ENCODE measurements at regions not wholly inside any gene's neighbourhood (a gene's known extent, or its start where the extent isn't known, plus 50 kb on each side); places are given as distances from the start of the nearest gene placed in this dataset.

GRCh38 chr14:101237252-101237616 is 324.1 kb upstream of the DIO3 start:
- DNase-seq (ENCODE audit: low read depth, low spot score): no peak
- no peak overlapping the region for H3K4me3 ChIP-seq (ENCODE audit: low read depth, low read length)
- no peak for TF ChIP-seq CTCF (IDR thresholded peaks at IDR 0.05; ENCODE audit: low read depth, low read length)
- in situ Hi-C loops (cut with HindIII; ENCODE audit: low sequenced_read_pairs): no loop called here

DNA sequence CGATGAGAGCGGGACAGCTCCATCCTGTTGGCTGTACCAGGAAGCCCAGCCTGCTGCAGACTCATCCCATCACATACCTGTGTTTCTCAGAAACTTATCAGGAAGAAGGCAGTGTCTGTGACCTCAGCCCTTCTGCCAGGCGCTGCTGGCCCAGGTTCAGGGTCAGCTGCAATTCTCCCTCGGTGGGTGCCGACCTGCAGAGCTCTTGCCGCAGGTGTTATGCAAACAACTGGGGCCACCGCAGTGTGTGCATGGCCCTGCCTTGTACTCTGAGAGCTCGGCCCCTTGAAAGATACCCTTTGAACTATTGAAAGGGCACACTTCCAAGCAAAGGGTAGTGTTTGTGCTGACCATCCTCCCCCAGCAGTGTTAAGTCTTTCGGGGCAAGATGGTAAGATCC is 322.2 kb upstream of the DIO3 start:
- no peak for TF ChIP-seq CTCF (IDR thresholded peaks at IDR 0.05; ENCODE audit: low read depth, low read length)
- DNase-seq (ENCODE audit: low read depth, low spot score): no peak
- H3K4me3 ChIP-seq (ENCODE audit: low read depth, low read length): no peak overlapping the region
- in situ Hi-C loops (cut with HindIII; ENCODE audit: low sequenced_read_pairs): no loop called here

DNA sequence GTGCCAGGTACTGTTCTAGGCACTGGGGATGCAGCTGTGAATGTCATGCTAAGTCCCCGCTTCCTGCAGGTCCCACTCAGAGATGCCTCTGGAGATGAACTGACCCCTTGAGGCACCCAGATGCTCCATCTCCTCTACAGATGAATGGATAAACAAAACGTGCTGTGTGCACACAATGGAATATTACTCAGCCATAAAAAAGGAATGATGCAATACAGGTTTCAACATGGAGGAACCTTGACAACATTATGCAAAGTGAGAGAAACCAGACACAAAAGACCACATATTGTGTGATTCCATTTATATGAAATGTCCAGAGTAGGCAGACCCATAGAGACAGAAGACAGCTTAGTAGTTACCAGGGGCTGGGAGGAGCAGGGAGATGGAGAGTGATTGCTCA is 320.1 kb upstream of the DIO3 start:
- in situ Hi-C loops (cut with HindIII; ENCODE audit: low sequenced_read_pairs): no loop called here
- no peak for DNase-seq (ENCODE audit: low read depth, low spot score)
- no peak for TF ChIP-seq CTCF (IDR thresholded peaks at IDR 0.05; ENCODE audit: low read depth, low read length)
- H3K4me3 ChIP-seq (ENCODE audit: low read depth, low read length): no peak overlapping the region

GRCh38 chr14:101241807-101242278 is 319.5 kb upstream of the DIO3 start:
- no peak for DNase-seq (ENCODE audit: low read depth, low spot score)

DNA sequence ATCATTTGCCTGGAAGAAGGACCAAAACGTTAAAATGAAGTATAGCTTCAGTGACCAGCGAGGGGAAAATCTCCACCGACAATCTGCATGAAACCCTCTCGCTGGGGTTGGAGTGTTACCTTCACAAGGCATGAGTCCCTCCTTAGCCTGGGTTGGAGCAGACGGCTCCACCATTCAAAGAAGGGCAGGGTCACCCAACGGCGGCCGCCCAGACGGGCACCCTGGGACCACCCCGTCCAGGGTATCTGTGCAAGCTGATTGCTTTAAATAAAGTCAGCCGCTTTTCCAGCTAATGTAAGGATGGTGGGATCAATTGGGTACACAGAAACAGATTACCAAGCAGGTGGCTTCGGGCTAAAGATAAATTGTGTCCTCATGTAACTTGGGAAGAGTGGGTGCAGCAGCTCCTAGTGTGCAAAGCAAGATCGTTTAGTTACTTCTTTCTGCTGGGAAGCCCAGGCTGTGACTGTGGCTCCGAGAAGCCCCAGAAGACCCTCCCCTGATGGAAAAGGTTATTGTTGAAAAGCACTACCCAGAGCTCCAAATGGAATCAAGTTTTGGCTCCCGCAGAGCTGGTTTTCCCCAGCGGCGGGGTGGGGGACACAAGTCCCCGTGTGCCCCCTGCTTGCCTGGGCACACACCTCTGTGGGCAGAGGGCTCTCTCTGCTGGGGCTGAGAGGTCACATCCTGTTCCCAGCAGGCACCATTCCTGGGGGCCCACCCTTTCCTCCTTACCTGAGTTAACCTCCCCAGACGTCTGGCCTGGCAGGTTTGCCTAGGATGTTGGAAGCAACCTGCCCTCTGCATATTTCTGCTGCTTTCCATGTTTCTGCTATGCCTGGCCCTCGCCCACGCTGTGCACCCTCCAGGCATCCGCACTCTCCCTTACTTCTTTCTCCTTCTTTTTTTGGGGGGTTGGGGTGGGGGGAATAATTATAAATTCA is 318.6 kb upstream of the DIO3 start:
- H3K4me3 ChIP-seq (ENCODE audit: low read depth, low read length): no peak overlapping the region
- DNase-seq (ENCODE audit: low read depth, low spot score): no peak
- TF ChIP-seq CTCF (IDR thresholded peaks at IDR 0.05; ENCODE audit: low read depth, low read length): no peak
- in situ Hi-C loops (cut with HindIII; ENCODE audit: low sequenced_read_pairs): no loop called here

More at GRCh38 chr14:101241807-101242278, 319.5 kb upstream of the DIO3 start:
- in situ Hi-C loops (cut with HindIII; ENCODE audit: low sequenced_read_pairs): no loop called here
- H3K4me3 ChIP-seq (ENCODE audit: low read depth, low read length): no peak overlapping the region
- no peak for TF ChIP-seq CTCF (IDR thresholded peaks at IDR 0.05; ENCODE audit: low read depth, low read length)

GRCh38 chr14:101243587-101244338 is 317.5 kb upstream of the DIO3 start:
- TF ChIP-seq CTCF (IDR thresholded peaks at IDR 0.05; ENCODE audit: low read depth, low read length): no peak
- H3K4me3 ChIP-seq (ENCODE audit: low read depth, low read length): no peak overlapping the region
- no peak for DNase-seq (ENCODE audit: low read depth, low spot score)
- in situ Hi-C loops (cut with HindIII; ENCODE audit: low sequenced_read_pairs): no loop called here

All from astrocyte of the spinal cord (primary cell).